GM12878 (cell line): ENCODE measurements at regions not wholly inside any gene's neighbourhood (a gene's known extent, or its start where the extent isn't known, plus 50 kb on each side); places are given as distances from the start of the nearest gene placed in this dataset.

Experiments
- ATAC-seq: fragments of 200-7000 bp; cut with Tn5 transposase; 3 replicates; pipeline ENCODE4 v1.9.1; 2020; ENCODE audit warnings: mild to moderate bottlenecking, moderate library complexity
- BruUV-seq: library from RNA; stranded (reverse); fragments of 400-500 nt; replicated peaks from 2 replicates; lab custom pipeline; 2021; lab: Mats Ljungman, UMichigan
- CTCF ChIA-PET: fragments of 300-600 bp; sonication (Branson Sonifier 250); formaldehyde crosslinking; extraction: SDS; loops from one replicate; lab custom pipeline; 2021; ENCODE audit warnings: inconsistent platforms; lab: Yijun Ruan, JAX
- POLR2A ChIA-PET: fragments of 350-600 bp; formaldehyde crosslinking; extraction: SDS; loops from one replicate; lab custom pipeline; 2021; ENCODE audit warnings: inconsistent platforms; lab: Charles Lee
- RAD21 ChIA-PET: fragments of 300-600 bp; sonication (Branson Sonifier 250); formaldehyde crosslinking; loops from one replicate; lab custom pipeline; 2023; ENCODE audit warnings: antibody characterized with exemption; ENCODE audit not compliant: unreplicated experiment; lab: Charles Lee
- SMC1A ChIA-PET: fragments of 300-600 bp; sonication (Branson Sonifier 250); formaldehyde crosslinking; loops from one replicate; lab custom pipeline; 2023; ENCODE audit not compliant: unreplicated experiment, uncharacterized antibody; lab: Charles Lee
- DNase-seq: peaks from one replicate; pipeline ENCODE4 v3.0.0-alpha.2; 2011; ENCODE audit warnings: low read depth, low spot score
- FAIRE-seq: peaks from 3 replicates; lab custom pipeline; 2011; peaks lifted over from hg19 to GRCh38; lab: Jason Lieb, UNC
- H2AFZ ChIP-seq: 2 replicates; pipeline ENCODE4 v1.6.0; 2011; ENCODE audit warnings: low read depth, low read length, control low read depth; ENCODE audit not compliant: control insufficient read depth
- H3K27ac ChIP-seq: 2 replicates; pipeline ENCODE4 v1.5.1; 2011; ENCODE audit warnings: control low read depth; ENCODE audit not compliant: control insufficient read depth, insufficient read depth
- H3K27me3 ChIP-seq, 2 experiments: replicated peaks in 1 of 2; 2 replicates each; pipeline versions ENCODE4 v1.6.0 to v1.6.1; 2011; ENCODE audit warnings: low read length in 1 of 2; ENCODE audit not compliant: control insufficient read depth in 2 of 2, insufficient read depth in 2 of 2
- H3K36me3 ChIP-seq, 2 experiments: 2 replicates each; pipeline ENCODE4 v1.5.1; 2011; ENCODE audit warnings: low read length in 1 of 2; ENCODE audit not compliant: control insufficient read depth in 2 of 2, insufficient read depth in 2 of 2
- H3K4me1 ChIP-seq: 2 replicates; pipeline ENCODE4 v1.6.1; 2011; ENCODE audit warnings: mild to moderate bottlenecking, low read length, moderate library complexity, mixed read lengths; ENCODE audit not compliant: control insufficient read depth, insufficient read depth
- H3K4me2 ChIP-seq: 2 replicates; pipeline ENCODE4 v1.6.0; 2011; ENCODE audit warnings: control low read depth; ENCODE audit not compliant: control insufficient read depth, insufficient read depth
- H3K4me3 ChIP-seq: fragments of 200-600 bp; sonication (generic); 2 replicates; pipeline ENCODE4 v1.5.1; 2016
- H3K79me2 ChIP-seq: 2 replicates; pipeline ENCODE4 v1.6.0; 2011; ENCODE audit warnings: low read length; ENCODE audit not compliant: control insufficient read depth, insufficient read depth
- H3K9ac ChIP-seq: 2 replicates; pipeline ENCODE4 v1.8.0; 2011; ENCODE audit warnings: low read length, control low read depth, mixed read lengths; ENCODE audit not compliant: control insufficient read depth, insufficient read depth
- H3K9me3 ChIP-seq: replicated peaks from 3 replicates; pipeline ENCODE4 v1.5.1; 2011; ENCODE audit warnings: mild to moderate bottlenecking, low read length; ENCODE audit not compliant: control insufficient read depth, insufficient read depth
- H4K20me1 ChIP-seq: 2 replicates; pipeline ENCODE4 v1.6.0; 2011; ENCODE audit not compliant: control insufficient read depth, insufficient read depth
- BACH1 ChIP-seq: fragments of 450-650 bp; IDR thresholded peaks from 2 replicates; pipeline ENCODE4 v1.6.1; 2017; ENCODE audit warnings: mild to moderate bottlenecking, borderline replicate concordance
- BCL11A ChIP-seq: IDR thresholded peaks from 2 replicates; pipeline ENCODE4 v1.6.1; 2011; ENCODE audit warnings: low read depth, low read length
- BRCA1 ChIP-seq: IDR thresholded peaks from 2 replicates; pipeline ENCODE4 v1.6.1; 2011; ENCODE audit warnings: low read depth, low read length, improper control_type of control experiment
- CBX5 ChIP-seq: sonication (generic); IDR thresholded peaks from 2 replicates; pipeline ENCODE4 v1.6.1; 2016; ENCODE audit warnings: low read depth, moderate library complexity, mild to moderate bottlenecking, inconsistent platforms
- CEBPB ChIP-seq, 2 experiments: fragments of 150-350 bp in 1 of 2; IDR thresholded peaks; 2 replicates each; pipeline ENCODE4 v1.6.1; 2012 to 2014; ENCODE audit warnings: low read depth in 2 of 2, low read length in 2 of 2, borderline replicate concordance in 1 of 2, inconsistent platforms in 1 of 2
- MYC ChIP-seq: IDR thresholded peaks from 2 replicates; pipeline ENCODE4 v1.6.1; 2011; ENCODE audit warnings: mild to moderate bottlenecking, low read length, moderate library complexity, inconsistent platforms; ENCODE audit not compliant: insufficient read depth, insufficient replicate concordance, insufficient read length, severe bottlenecking
- PAX8 ChIP-seq: fragments of 450-650 bp; IDR thresholded peaks from 2 replicates; pipeline ENCODE4 v1.6.1; 2017; ENCODE audit warnings: mild to moderate bottlenecking, moderate library complexity
- PML ChIP-seq: IDR thresholded peaks from 2 replicates; pipeline ENCODE4 v1.6.1; 2012; ENCODE audit warnings: low read length, inconsistent platforms
- POU2F2 ChIP-seq: IDR thresholded peaks from 3 replicates; pipeline ENCODE4 v1.6.1; 2011; ENCODE audit warnings: low read depth, mild to moderate bottlenecking, low read length, borderline replicate concordance
- SPI1 ChIP-seq: IDR thresholded peaks from 2 replicates; pipeline ENCODE4 v1.6.1; 2011; ENCODE audit warnings: low read depth, mild to moderate bottlenecking, low read length, moderate library complexity, borderline replicate concordance; ENCODE audit not compliant: insufficient read depth
- SRF ChIP-seq, 2 experiments: IDR thresholded peaks; 2 replicates each; pipeline ENCODE4 v1.6.1; 2011; ENCODE audit warnings: low read depth in 2 of 2, low read length in 2 of 2, mild to moderate bottlenecking in 1 of 2, moderate library complexity in 1 of 2
- TCF12 ChIP-seq: IDR thresholded peaks from 2 replicates; pipeline ENCODE4 v1.6.1; 2011; ENCODE audit warnings: low read depth, mild to moderate bottlenecking, low read length
- TCF7 ChIP-seq: IDR thresholded peaks from 2 replicates; pipeline ENCODE4 v1.6.1; 2014; ENCODE audit warnings: antibody characterized with exemption, borderline replicate concordance
- ZNF622 ChIP-seq: fragments of 450-650 bp; IDR thresholded peaks from 2 replicates; pipeline ENCODE4 v1.6.1; 2017; ENCODE audit warnings: mild to moderate bottlenecking, inconsistent platforms
- WGBS: methylation state at CpG from one replicate; pipeline ENCODE4 v1.1.6; 2016; ENCODE audit warnings: low lambda C conversion rate; ENCODE audit not compliant: insufficient replicate concordance, insufficient coverage; ENCODE audit errors: missing lambda C conversion rate; 5-methylcytosine and 5-hydroxymethylcytosine counted together
- in situ Hi-C: fragments of 300-500 bp; cut with MboI; formaldehyde crosslinking; loops from 9 replicates; pipeline ENCODE4 v1.14.3; 2018; ENCODE audit warnings: mixed read lengths
- intact Hi-C: fragments of 100-400 bp; cut with micrococcal nuclease; formaldehyde crosslinking; loops from one replicate; pipeline ENCODE4 v1.14.2; 2022; ENCODE audit not compliant: unreplicated experiment
- TF ChIP-seq, protein P1 (sequence below): fragments of 450-650 bp; IDR thresholded peaks from 2 replicates; pipeline ENCODE4 v1.6.1; 2017; ENCODE audit warnings: mild to moderate bottlenecking, moderate library complexity

DNA sequence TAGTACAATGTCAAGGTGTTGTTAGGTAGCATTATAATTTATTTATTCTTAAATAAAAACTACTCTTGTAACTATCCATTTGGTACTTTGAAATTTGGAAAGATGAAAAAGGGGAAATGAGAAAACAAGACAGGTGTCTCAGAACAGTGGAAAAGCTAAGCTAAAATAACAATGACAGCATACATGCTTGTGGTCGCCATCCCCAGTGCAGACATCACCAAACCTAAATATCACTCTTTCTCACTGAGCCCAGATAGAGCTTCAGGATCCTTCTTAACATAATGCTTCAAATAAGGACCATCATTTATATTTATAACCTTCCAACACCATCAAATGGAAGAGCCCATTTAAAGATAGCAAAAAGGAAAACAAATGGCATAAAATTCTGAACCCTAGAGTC is 434.4 kb upstream of the BRINP1 start:
- Histone ChIP-seq H3K79me2 (no peaks in the 10 kb centered on the region), H3K4me1 (no peaks in the 10 kb centered on the region), H3K4me3 (no peak overlapping the region), H3K27ac (no peak overlapping the region), H3K4me2 (no peak overlapping the region), H2AFZ (no peak overlapping the region), H4K20me1 (no peaks in the 10 kb centered on the region), H3K36me3 (no peaks in the 10 kb centered on the region), H3K9ac (no peak overlapping the region), H3K9me3 (no peaks in the 10 kb centered on the region), H3K27me3 (no peaks in the 10 kb centered on the region)
- RAD21 ChIA-PET, result no interaction called here
- intact Hi-C loops (no loop called here), in situ Hi-C loops (no loop called here)
- no peak for DNase-seq
- 5% methylated on average over 1 of the region's 1 CpG for WGBS
- SMC1A ChIA-PET, result no interaction called here
- no peak for TF ChIP-seq SPI1
- no peak for FAIRE-seq
- no TSS peak for BruUV-seq
- CTCF ChIA-PET, result no interaction called here
- POLR2A ChIA-PET, result no interaction called here
- no peak for ATAC-seq

DNA sequence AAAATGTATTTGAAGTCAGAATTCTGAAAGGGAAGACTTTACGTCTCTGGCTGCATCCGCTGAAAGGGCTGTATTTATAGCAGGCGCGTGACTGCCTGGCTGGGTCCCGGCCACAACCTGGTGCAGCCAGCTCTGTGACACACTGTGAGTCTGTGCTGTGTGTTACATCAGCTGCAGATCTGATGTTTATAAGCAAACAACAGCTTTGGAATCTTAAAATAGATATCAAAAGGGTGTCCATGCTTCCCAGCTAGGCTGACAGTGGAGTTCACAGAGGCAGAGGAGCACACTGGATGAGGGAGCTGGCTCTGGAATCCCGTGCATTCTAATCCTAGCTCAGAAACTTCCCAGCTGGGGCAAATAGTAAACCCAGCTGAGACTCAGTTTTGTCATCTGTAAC is 433.4 kb upstream of the BRINP1 start:
- H2AFZ ChIP-seq, result no peak overlapping the region
- no peaks in the 10 kb centered on the region for H3K9me3 ChIP-seq
- no peak for TF ChIP-seq CBX5
- TF ChIP-seq TCF12, result no peak
- no peak for TF ChIP-seq MYC
- TF ChIP-seq, protein P1, sequence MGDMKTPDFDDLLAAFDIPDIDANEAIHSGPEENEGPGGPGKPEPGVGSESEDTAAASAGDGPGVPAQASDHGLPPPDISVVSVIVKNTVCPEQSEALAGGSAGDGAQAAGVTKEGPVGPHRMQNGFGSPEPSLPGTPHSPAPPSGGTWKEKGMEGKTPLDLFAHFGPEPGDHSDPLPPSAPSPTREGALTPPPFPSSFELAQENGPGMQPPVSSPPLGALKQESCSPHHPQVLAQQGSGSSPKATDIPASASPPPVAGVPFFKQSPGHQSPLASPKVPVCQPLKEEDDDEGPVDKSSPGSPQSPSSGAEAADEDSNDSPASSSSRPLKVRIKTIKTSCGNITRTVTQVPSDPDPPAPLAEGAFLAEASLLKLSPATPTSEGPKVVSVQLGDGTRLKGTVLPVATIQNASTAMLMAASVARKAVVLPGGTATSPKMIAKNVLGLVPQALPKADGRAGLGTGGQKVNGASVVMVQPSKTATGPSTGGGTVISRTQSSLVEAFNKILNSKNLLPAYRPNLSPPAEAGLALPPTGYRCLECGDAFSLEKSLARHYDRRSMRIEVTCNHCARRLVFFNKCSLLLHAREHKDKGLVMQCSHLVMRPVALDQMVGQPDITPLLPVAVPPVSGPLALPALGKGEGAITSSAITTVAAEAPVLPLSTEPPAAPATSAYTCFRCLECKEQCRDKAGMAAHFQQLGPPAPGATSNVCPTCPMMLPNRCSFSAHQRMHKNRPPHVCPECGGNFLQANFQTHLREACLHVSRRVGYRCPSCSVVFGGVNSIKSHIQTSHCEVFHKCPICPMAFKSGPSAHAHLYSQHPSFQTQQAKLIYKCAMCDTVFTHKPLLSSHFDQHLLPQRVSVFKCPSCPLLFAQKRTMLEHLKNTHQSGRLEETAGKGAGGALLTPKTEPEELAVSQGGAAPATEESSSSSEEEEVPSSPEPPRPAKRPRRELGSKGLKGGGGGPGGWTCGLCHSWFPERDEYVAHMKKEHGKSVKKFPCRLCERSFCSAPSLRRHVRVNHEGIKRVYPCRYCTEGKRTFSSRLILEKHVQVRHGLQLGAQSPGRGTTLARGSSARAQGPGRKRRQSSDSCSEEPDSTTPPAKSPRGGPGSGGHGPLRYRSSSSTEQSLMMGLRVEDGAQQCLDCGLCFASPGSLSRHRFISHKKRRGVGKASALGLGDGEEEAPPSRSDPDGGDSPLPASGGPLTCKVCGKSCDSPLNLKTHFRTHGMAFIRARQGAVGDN, result no peak
- TF ChIP-seq BACH1, result no peak
- no peak for TF ChIP-seq BRCA1
- no peak for TF ChIP-seq TCF7
- no peak for TF ChIP-seq POU2F2
- no peak for TF ChIP-seq PAX8
- TF ChIP-seq BCL11A, result no peak
- no peak for TF ChIP-seq CEBPB (IDR thresholded peaks at IDR 0.05; ENCODE audit: borderline replicate concordance in 1 of 2, low read depth in 2 of 2, low read length in 2 of 2)
- no peak for TF ChIP-seq ZNF622
- no peak for TF ChIP-seq SRF (IDR thresholded peaks at IDR 0.05; ENCODE audit: low read depth in 2 of 2, low read length in 2 of 2)
- TF ChIP-seq PML, result no peak
- no peak overlapping the region for H3K4me3 ChIP-seq
- ChIA-PET RAD21 (no interaction called here), SMC1A (no interaction called here), POLR2A (no interaction called here), CTCF (no interaction called here)
- in situ Hi-C loops, result no loop called here
- no peaks in the 10 kb centered on the region for H3K36me3 ChIP-seq
- no peaks in the 10 kb centered on the region for H4K20me1 ChIP-seq
- FAIRE-seq (no peak), ATAC-seq (no peak), DNase-seq (no peak)
- H3K27me3 ChIP-seq, result no peaks in the 10 kb centered on the region
- no peak overlapping the region for H3K9ac ChIP-seq
- H3K27ac ChIP-seq, result no peak overlapping the region
- no peaks in the 10 kb centered on the region for H3K4me1 ChIP-seq
- H3K79me2 ChIP-seq, result no peaks in the 10 kb centered on the region
- WGBS, result 24% methylated on average over 6 of the region's 6 CpGs
- no TSS peak for BruUV-seq
- H3K4me2 ChIP-seq, result no peak overlapping the region
- intact Hi-C loops, result no loop called here
